GM18868 (cell line): ENCODE measurements at regions not wholly inside any gene's neighbourhood (a gene's known extent, or its start where the extent isn't known, plus 50 kb on each side); places are given as distances from the start of the nearest gene placed in this dataset.
"Not testable (repeated sequence)": the region's sequence is repeated elsewhere in the genome, so short reads cannot be mapped to it uniquely, and the experiment has no call there.

Experiments
- ATAC-seq: cut with Tn5 transposase; IDR thresholded peaks from one replicate; pipeline ENCODE4 v1.9.1; 2021; ENCODE audit warnings: mild to moderate bottlenecking, moderate library complexity; ENCODE audit not compliant: unreplicated experiment

GRCh38 chr3:182431972-182432371 lies 361.3 kb upstream of the ATP11B start:
- ATAC-seq = not testable (repeated sequence)

GRCh38 chr3:182435860-182436259 lies 357.4 kb upstream of the ATP11B start:
- no peak for ATAC-seq

DNA sequence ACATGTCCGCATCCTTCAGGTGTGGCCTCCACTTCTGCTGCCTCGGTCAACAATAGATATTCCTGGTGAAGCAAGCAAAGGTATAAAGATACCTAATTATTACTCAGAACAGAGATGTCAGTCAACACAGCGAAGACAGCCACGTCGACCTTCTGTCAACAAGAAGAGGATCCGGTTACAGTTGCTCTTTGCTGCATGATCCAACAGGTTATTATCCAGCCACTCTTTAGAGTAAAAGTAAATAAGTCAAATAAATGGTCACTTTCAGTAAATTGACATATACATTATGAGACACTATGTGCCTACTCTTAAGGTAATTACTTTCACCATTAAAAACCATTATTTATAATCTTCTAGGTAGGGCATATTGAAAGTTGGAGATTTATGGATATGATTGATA lies 356.8 kb upstream of the ATP11B start:
- no peak for ATAC-seq

DNA sequence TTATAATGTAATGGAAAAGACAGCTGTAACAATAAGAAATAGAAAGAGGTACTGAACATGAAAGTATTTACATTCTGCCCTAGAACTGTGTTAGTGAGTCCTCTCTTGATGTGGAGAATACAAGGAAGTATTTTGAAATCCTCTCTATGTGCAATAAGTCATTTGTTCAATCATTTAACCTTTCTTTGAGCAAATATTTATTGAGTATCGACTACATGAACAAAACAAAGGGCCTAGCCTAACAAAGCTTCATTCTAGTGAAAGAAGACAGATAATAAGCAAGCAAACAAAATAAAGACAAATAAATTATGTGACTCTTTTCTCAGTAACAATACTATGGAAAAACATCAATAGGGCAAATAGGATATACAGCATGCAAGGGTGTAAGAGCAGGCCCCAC lies 354.9 kb upstream of the ATP11B start:
- ATAC-seq = no peak

DNA sequence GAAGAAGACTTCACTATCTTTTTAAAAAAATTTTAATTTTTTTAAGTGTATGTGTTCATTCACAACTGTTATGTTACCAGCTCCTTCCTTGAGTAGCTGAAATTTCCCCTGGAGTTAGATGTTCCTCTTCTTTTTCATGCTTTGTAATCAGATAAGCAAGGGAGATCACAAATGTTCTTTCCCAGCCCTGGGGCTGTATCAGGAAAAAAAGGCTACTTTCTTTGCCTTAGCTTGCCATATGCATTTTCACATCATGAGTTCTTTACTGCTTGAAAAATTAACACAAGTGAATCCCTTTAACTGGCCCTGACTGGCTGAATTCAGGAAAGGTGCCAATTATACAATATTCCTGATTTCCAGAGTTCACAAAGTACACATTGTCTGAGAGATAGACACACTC lies 353.2 kb upstream of the ATP11B start:
- ATAC-seq = no peak

DNA sequence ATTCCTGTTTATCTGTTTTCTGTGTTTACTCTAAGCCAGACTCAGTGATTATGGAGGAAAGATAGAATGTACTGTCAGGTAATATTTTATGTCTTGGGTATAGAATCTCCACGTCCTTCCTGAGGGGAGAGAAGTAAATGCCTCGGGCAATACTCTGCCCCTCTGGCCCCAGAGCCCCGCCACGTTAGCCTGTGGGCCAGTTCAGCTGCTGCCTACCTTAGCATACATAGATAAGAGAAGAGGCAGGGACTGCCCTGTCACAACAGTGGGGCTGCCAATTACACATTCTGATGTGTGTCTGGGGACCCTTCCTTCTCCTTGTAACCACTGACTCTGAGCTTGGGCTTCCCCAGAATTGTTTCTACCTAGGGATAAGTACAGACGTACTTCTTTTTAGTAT lies 347.7 kb upstream of the ATP11B start:
- no peak for ATAC-seq

DNA sequence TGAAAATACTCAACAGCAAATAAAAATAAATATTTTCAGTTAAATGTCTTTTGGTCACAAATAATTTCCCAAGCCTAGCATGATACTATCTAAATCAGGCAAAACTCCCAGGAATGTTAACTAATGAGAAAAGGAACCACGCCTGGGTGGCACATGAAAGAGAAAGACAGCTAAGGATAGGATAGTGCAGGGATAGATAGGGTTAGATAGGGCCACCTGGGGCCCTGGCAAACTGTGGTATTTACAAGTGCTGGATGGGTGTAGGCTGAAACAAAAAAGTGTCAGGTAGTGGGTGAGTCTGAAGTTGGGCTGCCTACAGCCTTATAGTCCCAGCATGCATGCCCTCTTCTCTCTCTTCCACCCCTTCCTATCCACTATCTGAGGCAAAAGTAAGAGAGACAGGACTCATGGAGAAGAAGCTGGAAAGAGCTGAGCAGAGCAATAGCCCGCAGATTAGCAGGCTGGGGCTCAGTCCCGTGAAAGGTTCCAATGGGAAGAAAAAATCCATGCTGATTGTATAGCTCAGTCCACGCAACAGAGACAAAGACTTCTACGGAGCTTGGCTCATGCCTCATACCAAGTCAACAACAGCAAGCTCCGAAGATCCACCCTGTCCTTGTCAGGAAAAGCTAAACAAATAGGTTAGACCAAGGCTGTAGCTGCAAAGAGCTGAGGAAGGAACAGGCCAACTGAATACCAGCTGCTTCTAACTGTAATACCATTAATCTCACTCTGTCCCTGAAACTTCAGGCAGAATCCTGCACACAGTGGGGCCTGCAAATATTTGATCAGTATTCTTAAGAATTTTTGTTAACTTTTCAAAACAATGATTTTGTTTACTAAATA lies 342.1 kb upstream of the ATP11B start:
- ATAC-seq = no peak

DNA sequence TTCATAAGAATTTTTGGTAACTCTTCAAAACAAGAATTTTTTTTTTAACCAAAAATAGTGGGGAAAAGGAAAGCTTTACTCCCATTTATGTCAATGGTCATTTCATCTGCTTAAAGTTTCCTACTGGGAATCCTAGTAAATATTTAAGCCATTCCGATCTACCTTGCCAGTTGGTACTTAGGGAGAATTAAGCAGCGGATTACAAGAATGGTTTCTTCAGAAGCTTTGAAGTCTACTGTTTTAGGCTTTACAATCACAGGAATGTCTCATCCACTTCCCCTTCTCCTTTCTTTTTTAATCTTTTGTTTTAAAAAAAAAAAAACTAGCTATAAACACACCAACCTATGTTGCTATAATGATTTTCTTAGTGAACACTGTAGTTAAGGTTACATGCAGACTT lies 341.4 kb upstream of the ATP11B start:
- ATAC-seq = no peak

GRCh38 chr3:182455011-182455410 lies 338.3 kb upstream of the ATP11B start:
- no peak for ATAC-seq

GRCh38 chr3:182460303-182460702 lies 333.0 kb upstream of the ATP11B start:
- no peak for ATAC-seq

- ATAC-seq = no peak
Observed at GRCh38 chr3:182462152-182462551, 331.2 kb upstream of the ATP11B start.

- no peak for ATAC-seq
Observed at GRCh38 chr3:182464513-182465145, 328.7 kb upstream of the ATP11B start.

GRCh38 chr3:182465301-182466185 lies 327.8 kb upstream of the ATP11B start:
- no peak for ATAC-seq

DNA sequence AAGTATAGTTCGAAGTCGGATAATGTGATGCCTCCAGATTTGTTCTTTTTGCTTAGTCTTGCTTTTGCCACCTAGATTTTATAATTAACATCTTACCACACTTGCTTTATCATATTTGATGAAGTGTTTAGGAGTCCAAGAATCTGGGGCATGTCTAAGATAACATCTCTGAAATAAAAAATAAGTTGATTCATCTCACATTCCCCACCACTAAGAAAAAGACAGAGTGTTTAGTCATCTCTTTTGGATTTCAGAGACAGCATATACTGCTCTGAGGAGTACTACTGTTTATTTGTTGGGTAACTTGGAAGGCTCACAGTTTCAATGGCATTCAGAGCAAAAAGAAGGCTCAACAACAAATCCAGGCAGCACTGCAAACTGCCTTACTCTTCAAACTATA lies 324.2 kb upstream of the ATP11B start:
- ATAC-seq = no peak

DNA sequence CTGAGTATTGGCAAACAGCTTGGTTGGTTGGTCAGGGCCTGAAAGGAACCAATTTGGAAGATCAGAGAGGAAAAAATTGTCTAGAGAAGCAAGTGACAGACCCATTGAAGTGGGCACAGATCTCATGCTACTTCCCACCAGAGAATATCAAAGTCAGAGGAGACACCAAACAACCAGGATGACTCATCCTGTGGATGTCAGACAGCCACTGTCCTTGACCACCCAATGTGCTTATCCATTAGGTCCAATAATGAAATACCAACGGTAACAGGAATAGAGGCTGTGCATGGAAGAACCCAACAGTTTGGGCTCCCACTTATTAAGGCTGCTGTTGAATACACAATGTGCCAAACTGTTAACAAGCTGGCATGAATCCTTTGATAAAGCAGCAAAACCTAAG lies 323.1 kb upstream of the ATP11B start:
- no peak for ATAC-seq

- no peak for ATAC-seq
Observed at GRCh38 chr3:182473191-182473710, 320.1 kb upstream of the ATP11B start.

DNA sequence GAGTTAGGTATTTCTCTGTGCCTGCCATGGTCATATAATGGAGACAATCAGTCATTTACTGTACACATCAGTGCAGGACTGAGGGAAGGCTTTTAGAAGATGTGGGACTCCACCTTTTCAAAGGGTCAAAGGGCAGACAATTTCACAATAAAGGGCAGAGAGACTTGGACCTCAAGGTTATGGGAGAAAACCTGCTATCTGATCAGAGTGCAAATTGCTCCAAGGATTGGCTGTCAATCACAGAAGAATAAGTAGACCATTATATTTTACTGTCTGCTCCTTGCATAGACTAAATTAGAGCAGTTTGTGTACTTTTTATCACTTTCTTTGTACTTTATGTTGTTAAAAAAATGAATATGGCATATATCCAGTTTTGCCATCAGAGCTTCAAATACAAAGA lies 314.9 kb upstream of the ATP11B start:
- ATAC-seq = no peak

DNA sequence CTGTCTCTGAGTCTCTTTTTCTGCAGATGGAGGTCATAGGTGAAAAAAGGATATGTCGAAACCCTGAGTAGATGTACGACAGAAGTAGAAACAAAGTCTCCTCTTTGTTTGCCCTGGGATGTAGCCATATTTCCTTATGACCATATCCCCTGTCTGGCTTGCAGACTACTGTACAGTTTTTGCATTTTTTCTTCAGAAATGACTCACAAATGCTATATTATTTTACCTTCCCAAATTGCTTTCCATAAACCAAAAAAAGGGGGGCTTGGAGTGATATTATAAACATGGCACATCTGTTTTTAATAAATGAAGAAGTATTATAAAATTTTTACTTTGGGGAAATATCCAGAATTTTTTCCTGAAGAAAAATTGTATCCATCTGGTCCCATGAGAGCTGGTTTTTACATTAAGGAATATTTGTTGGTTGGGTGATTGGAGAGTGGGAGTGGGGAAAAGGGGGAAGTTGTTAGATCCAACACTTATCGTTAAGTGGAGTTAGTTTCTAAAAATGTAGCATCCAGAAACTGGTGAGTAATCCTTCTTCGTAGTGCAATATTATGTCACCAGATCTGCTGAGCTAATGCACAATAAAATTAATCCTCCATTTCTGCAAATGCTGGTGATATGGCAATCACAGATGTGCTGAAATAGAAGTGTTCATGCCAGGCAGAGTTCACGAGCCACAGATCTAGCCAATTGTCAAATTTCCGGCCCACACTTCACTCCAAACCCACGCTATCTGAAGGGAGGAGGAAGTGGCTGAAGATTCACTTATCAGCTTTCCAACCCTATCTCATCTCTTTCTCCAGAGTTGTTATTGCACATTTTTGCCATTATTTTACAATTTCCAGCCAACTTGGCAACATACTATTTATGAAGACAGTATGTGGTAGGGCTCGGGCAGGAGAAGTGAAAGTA lies 313.6 kb upstream of the ATP11B start:
- ATAC-seq = no peak

DNA sequence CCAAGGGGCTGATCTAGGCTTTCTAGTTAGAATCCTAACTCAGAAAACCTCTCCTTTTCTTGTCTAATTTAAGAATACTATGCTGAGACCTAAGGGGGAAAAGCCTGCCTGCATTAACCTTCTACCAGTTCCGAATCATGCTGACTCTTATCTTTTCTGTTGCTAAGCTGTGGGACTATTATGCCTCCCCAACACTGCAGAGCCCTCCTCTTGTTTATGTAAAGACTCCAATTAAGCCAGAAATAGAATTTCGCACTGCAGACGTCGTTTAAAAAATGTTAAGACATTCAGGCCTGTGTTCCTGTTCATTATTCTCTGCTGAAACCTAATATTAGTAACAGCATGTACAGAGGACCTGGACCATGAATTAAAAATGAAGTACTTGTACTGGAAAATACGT lies 310.6 kb upstream of the ATP11B start:
- ATAC-seq = no peak

GRCh38 chr3:182484682-182485081 lies 308.6 kb upstream of the ATP11B start:
- peak; percentile 38 for ATAC-seq
